GM19372 (cell line): ENCODE measurements at regions not wholly inside any gene's neighbourhood (a gene's known extent, or its start where the extent isn't known, plus 50 kb on each side); places are given as distances from the start of the nearest gene placed in this dataset.

Experiments
- ATAC-seq: cut with Tn5 transposase; IDR thresholded peaks from one replicate; pipeline ENCODE4 v1.9.1; 2021; ENCODE audit warnings: mild to moderate bottlenecking, low read depth, moderate library complexity; ENCODE audit not compliant: unreplicated experiment

GRCh38 chr14:54206516-54206915, 190.3 kb upstream of the CDKN3 start:
- no peak for ATAC-seq

DNA sequence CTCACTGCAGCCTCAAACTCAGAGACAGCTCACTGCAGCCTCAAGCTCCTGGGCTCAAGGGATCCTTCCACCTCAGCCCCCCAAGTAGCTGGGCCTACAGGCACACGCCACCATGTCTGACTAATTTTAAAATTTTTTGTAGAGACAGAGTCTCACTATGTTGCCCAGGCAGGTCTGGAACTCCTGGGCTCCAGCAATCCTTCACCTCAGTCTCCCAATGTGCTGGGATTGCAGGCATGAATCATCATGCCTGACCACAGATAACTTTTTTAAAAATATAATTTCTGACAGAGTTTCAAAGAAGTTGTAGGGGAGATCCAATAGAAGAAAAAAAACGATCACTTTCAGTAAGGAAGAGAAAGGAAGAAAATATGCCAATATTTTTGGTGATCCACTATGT, 189.7 kb upstream of the CDKN3 start:
- ATAC-seq = no peak

GRCh38 chr14:54207476-54208462, 189.0 kb upstream of the CDKN3 start:
- ATAC-seq = no peak

DNA sequence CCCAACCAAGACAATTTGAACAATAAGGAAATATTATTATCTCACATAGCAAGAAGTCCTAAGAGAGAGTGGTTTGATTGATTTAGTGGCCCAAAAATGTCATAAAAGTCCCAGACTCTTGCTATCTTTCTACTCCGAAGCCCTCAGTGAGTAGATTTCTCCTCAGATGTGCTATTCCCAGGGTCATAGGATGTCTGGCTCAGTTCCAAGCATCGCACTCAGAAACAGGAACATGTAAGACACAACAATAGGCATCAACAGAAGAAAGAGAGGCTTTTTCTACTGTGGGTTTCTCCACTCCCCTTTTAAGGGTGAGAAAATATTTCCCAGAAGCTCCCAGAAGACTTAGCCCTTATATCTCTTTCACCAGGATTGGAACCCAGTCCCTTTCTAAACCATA, 188.1 kb upstream of the CDKN3 start:
- no peak for ATAC-seq

DNA sequence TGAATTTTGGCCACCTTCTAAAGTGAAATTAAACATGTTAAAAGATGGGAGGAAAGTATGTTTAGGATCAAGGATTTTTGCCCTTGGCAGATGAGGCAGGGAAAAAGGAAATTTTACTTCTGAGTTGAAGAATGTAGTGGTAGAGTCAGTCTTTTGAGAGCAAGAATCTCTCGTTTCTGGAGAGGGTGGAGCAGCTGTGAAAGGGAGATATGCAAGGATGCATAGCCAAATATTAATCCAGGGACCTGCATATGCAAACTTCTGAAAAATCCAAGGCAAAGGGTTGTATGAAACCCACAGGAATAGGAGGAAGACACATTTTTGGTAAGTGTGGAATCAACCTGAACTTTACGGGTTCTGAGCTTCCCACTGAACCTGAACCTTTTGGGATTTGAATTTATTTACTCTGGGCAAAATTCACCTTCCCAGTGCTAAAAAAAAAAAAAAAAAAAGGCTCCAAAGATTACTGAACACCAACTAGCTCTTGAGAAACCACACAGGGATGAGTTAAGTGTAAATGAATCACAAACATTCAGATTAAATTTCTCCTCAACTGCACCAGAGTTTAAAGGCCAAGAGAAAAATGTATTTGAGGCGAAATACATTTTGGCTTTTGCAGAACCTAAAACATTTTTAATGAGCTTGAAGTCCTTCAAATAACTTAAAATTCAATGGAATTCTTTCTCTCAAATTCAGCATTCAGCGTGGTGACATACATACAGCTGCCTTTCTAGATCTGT, 187.1 kb upstream of the CDKN3 start:
- no peak for ATAC-seq

DNA sequence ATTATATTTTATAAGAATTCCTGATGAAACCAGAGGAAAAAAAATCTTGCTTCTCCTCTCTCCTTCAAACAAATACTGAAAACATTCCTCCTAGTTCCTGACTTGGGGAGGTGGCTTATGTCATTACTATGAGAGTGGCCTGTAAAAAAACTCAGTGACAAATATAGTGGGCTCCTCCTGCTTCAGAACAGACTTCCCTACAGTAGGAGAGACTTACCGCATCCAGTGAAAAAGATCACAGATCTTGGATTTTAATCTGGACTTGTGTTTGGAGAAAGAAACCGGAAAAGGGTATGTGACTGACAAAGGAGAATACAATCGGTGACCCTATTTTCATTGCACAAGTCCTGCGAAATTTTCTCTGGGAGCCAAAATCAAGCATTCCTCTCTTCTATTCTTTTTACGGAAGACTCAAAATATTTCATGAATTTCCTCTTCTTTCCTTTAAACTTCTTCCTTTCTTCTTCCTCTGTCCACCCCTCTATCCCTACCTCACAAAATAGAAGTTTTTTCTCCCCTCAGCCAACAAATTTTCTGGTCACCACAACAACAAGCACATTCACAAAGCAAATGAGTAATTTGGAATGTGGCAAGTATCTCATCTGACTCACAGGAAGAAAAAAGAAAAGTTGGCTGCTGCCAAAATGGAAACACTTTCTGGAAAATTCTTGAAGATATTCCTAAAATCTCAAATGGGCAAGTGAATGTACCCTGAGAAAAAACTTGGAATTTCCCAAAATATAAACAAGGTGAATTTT, 185.1 kb upstream of the CDKN3 start:
- no peak for ATAC-seq

DNA sequence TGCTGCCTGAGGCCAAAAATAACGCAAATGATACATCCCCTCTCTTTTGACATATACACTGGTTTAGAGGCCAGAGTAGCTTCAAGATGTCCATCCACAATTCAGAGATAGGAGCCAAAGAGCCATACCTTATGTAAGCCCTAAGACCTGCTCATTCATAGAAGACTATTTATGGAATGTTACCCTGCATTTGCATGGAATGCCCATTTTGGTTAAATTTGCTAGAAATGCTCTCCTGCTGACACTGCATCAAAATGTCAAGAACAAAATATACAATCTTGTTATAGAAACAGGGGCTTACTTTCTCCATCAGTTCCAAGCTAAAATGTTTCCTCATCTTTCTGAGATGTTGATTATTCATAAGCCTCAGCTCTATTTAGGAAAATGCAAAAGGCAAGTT, 183.3 kb upstream of the CDKN3 start:
- ATAC-seq = no peak

- no peak for ATAC-seq
Observed at GRCh38 chr14:54216827-54217226, 180.0 kb upstream of the CDKN3 start.

DNA sequence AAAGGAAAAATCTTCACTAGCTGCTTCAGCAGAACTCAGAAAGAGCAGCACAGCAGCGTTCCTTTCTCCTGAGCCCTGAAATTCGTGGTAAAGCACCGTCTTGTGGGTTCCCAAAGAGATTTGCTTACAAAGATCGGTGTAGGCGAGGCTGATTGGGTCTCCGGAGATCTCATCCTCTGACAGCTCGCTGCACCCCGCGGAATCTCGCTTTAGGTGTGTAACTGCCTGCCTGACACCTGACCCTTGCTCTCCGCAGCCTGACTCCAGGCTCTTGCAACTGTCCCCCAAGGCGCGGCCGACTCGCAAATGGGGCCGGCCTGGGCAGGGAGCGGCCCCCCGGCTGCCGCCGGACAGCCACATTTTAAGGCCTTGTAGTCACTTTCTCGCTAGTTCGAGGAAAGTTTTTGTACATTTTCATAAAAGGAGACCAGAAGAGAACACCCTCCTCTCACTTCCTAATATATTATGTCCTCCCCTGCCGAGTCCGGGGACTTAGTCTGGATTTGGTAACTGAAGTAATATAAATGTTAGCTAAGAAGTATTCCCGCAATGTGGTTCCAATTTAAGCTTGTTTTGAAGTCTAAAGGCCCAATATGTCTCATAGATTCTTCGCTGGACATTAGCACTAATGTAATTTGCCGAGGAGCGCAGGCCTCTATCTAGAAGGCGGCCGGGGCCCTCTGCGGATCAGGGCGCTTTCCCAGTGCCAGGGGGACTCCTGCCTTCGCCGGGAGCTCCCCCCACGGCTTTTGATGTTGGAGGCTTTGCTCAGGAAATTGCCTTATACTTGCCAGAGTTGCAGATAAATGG, 177.3 kb upstream of the CDKN3 start:
- ATAC-seq = no peak

- no peak for ATAC-seq
Observed at GRCh38 chr14:54220071-54220703, 176.6 kb upstream of the CDKN3 start.

GRCh38 chr14:54220704-54221431, 175.9 kb upstream of the CDKN3 start:
- ATAC-seq = no peak

- no peak for ATAC-seq
Observed at GRCh38 chr14:54221432-54221803, 175.4 kb upstream of the CDKN3 start.

- no peak for ATAC-seq
Observed at GRCh38 chr14:54221971-54222370, 174.8 kb upstream of the CDKN3 start.

GRCh38 chr14:54223831-54224402, 172.9 kb upstream of the CDKN3 start:
- ATAC-seq = no peak

GRCh38 chr14:54225457-54226060, 171.2 kb upstream of the CDKN3 start:
- ATAC-seq = no peak

DNA sequence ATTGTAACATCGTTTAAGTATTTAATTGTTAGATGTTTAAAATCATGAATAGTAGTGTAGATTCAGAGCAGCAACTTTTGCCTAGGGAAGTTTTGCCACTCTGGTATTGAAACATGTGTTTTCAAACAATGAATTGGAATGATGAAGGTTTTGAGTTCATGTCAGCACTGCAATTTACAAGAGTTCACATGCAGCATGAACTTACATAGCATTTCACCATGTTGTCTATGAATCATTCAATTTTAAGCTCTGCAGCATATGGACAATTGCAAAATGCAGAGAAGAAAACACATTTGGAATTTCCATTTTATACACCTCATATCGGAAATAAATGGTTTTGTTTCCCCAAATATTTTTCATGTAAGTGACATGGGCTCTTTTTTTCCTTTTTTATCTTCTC, 170.7 kb upstream of the CDKN3 start:
- ATAC-seq = no peak

GRCh38 chr14:54226558-54226957, 170.2 kb upstream of the CDKN3 start:
- ATAC-seq = no peak

GRCh38 chr14:54229136-54229535, 167.7 kb upstream of the CDKN3 start:
- no peak for ATAC-seq
